ENCODE measurements at regions not wholly inside any gene's neighbourhood (a gene's known extent, or its start where the extent isn't known, plus 50 kb on each side); places are given as distances from the start of the nearest gene placed in this dataset.

DNA sequence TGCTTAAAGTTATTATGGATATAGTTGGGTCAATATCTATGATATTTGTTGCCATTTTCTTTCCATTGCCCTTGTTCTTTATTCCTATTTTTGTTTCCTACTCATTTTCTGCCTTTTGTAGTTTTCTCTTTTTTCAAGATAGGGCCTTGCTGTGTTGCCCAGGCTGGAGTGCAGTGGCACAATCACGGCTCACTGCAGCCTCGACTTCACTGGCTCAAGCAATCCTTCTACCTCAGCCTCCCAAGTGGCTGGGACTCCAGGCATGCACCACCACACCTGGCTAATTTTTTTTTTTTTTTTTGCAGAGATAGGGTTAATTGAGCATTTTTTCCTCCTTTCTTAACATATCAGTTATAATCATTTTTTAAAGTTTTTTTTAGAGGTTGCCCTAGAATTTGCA, 92.7 kb downstream of the TOMM20 start:
- TF ChIP-seq, protein P1, sequence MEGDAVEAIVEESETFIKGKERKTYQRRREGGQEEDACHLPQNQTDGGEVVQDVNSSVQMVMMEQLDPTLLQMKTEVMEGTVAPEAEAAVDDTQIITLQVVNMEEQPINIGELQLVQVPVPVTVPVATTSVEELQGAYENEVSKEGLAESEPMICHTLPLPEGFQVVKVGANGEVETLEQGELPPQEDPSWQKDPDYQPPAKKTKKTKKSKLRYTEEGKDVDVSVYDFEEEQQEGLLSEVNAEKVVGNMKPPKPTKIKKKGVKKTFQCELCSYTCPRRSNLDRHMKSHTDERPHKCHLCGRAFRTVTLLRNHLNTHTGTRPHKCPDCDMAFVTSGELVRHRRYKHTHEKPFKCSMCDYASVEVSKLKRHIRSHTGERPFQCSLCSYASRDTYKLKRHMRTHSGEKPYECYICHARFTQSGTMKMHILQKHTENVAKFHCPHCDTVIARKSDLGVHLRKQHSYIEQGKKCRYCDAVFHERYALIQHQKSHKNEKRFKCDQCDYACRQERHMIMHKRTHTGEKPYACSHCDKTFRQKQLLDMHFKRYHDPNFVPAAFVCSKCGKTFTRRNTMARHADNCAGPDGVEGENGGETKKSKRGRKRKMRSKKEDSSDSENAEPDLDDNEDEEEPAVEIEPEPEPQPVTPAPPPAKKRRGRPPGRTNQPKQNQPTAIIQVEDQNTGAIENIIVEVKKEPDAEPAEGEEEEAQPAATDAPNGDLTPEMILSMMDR (IDR thresholded peaks at IDR 0.05 in 2 of 3, conservative IDR thresholded peaks at IDR 0.05 in 1 of 3; ENCODE audit: borderline replicate concordance in 1 of 3, insufficient read depth in 1 of 3, low read depth in 2 of 3, low read length in 2 of 3) = no peak
- TF ChIP-seq POLR2A (IDR thresholded peaks at IDR 0.05; ENCODE audit: borderline replicate concordance, extremely low read depth, insufficient read depth, insufficient read length) (no peak), RAD21 (IDR thresholded peaks at IDR 0.05; ENCODE audit: low read depth) (no peak), EZH2 (IDR thresholded peaks at IDR 0.05) (no peak), ZNF274 (IDR thresholded peaks at IDR 0.05; ENCODE audit: low read depth, low read length) (no peak), ELF1 (IDR thresholded peaks at IDR 0.05; ENCODE audit: borderline replicate concordance, low read depth) (no peak), JUND (IDR thresholded peaks at IDR 0.05) (no peak), POLR2AphosphoS5 (IDR thresholded peaks at IDR 0.05; ENCODE audit: low read depth, low read length) (no peak), YY1 (IDR thresholded peaks at IDR 0.05; ENCODE audit: extremely low read depth, insufficient replicate concordance, low read depth, low read length) (no peak), SP1 (IDR thresholded peaks at IDR 0.05; ENCODE audit: low read depth) (no peak), CEBPB (IDR thresholded peaks at IDR 0.05; ENCODE audit: low read depth) (no peak)
- TF ChIP-seq, protein P2, sequence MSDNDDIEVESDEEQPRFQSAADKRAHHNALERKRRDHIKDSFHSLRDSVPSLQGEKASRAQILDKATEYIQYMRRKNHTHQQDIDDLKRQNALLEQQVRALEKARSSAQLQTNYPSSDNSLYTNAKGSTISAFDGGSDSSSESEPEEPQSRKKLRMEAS (IDR thresholded peaks at IDR 0.05) = no peak
- TF ChIP-seq, protein P3, sequence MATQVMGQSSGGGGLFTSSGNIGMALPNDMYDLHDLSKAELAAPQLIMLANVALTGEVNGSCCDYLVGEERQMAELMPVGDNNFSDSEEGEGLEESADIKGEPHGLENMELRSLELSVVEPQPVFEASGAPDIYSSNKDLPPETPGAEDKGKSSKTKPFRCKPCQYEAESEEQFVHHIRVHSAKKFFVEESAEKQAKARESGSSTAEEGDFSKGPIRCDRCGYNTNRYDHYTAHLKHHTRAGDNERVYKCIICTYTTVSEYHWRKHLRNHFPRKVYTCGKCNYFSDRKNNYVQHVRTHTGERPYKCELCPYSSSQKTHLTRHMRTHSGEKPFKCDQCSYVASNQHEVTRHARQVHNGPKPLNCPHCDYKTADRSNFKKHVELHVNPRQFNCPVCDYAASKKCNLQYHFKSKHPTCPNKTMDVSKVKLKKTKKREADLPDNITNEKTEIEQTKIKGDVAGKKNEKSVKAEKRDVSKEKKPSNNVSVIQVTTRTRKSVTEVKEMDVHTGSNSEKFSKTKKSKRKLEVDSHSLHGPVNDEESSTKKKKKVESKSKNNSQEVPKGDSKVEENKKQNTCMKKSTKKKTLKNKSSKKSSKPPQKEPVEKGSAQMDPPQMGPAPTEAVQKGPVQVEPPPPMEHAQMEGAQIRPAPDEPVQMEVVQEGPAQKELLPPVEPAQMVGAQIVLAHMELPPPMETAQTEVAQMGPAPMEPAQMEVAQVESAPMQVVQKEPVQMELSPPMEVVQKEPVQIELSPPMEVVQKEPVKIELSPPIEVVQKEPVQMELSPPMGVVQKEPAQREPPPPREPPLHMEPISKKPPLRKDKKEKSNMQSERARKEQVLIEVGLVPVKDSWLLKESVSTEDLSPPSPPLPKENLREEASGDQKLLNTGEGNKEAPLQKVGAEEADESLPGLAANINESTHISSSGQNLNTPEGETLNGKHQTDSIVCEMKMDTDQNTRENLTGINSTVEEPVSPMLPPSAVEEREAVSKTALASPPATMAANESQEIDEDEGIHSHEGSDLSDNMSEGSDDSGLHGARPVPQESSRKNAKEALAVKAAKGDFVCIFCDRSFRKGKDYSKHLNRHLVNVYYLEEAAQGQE (IDR thresholded peaks at IDR 0.05; ENCODE audit: low read depth) = no peak
